GM12878 (cell line): ENCODE measurements at regions not wholly inside any gene's neighbourhood (a gene's known extent, or its start where the extent isn't known, plus 50 kb on each side); places are given as distances from the start of the nearest gene placed in this dataset.
"Not testable (repeated sequence)": the region's sequence is repeated elsewhere in the genome, so short reads cannot be mapped to it uniquely, and the experiment has no call there.

ENCODE experiments used
- ATAC-seq: fragments of 200-7000 bp; cut with Tn5 transposase; 3 replicates; pipeline ENCODE4 v1.9.1; 2020; ENCODE audit warnings: mild to moderate bottlenecking, moderate library complexity
- BruUV-seq: library from RNA; stranded (reverse); fragments of 400-500 nt; replicated peaks from 2 replicates; lab custom pipeline; 2021; lab: Mats Ljungman, UMichigan
- CTCF ChIA-PET: fragments of 300-600 bp; sonication (Branson Sonifier 250); formaldehyde crosslinking; extraction: SDS; loops from one replicate; lab custom pipeline; 2021; ENCODE audit warnings: inconsistent platforms; lab: Yijun Ruan, JAX
- POLR2A ChIA-PET: fragments of 350-600 bp; formaldehyde crosslinking; extraction: SDS; loops from one replicate; lab custom pipeline; 2021; ENCODE audit warnings: inconsistent platforms; lab: Charles Lee
- RAD21 ChIA-PET: fragments of 300-600 bp; sonication (Branson Sonifier 250); formaldehyde crosslinking; loops from one replicate; lab custom pipeline; 2023; ENCODE audit warnings: antibody characterized with exemption; ENCODE audit not compliant: unreplicated experiment; lab: Charles Lee
- SMC1A ChIA-PET: fragments of 300-600 bp; sonication (Branson Sonifier 250); formaldehyde crosslinking; loops from one replicate; lab custom pipeline; 2023; ENCODE audit not compliant: unreplicated experiment, uncharacterized antibody; lab: Charles Lee
- DNase-seq: peaks from one replicate; pipeline ENCODE4 v3.0.0-alpha.2; 2011; ENCODE audit warnings: low read depth, low spot score
- FAIRE-seq: peaks from 3 replicates; lab custom pipeline; 2011; peaks lifted over from hg19 to GRCh38; lab: Jason Lieb, UNC
- H2AFZ ChIP-seq: 2 replicates; pipeline ENCODE4 v1.6.0; 2011; ENCODE audit warnings: low read depth, low read length, control low read depth; ENCODE audit not compliant: control insufficient read depth
- H3K27ac ChIP-seq: 2 replicates; pipeline ENCODE4 v1.5.1; 2011; ENCODE audit warnings: control low read depth; ENCODE audit not compliant: control insufficient read depth, insufficient read depth
- H3K27me3 ChIP-seq, 2 experiments: replicated peaks in 1 of 2; 2 replicates each; pipeline versions ENCODE4 v1.6.0 to v1.6.1; 2011; ENCODE audit warnings: low read length in 1 of 2; ENCODE audit not compliant: control insufficient read depth in 2 of 2, insufficient read depth in 2 of 2
- H3K36me3 ChIP-seq, 2 experiments: 2 replicates each; pipeline ENCODE4 v1.5.1; 2011; ENCODE audit warnings: low read length in 1 of 2; ENCODE audit not compliant: control insufficient read depth in 2 of 2, insufficient read depth in 2 of 2
- H3K4me1 ChIP-seq: 2 replicates; pipeline ENCODE4 v1.6.1; 2011; ENCODE audit warnings: mild to moderate bottlenecking, low read length, moderate library complexity, mixed read lengths; ENCODE audit not compliant: control insufficient read depth, insufficient read depth
- H3K4me2 ChIP-seq: 2 replicates; pipeline ENCODE4 v1.6.0; 2011; ENCODE audit warnings: control low read depth; ENCODE audit not compliant: control insufficient read depth, insufficient read depth
- H3K4me3 ChIP-seq: fragments of 200-600 bp; sonication (generic); 2 replicates; pipeline ENCODE4 v1.5.1; 2016
- H3K79me2 ChIP-seq: 2 replicates; pipeline ENCODE4 v1.6.0; 2011; ENCODE audit warnings: low read length; ENCODE audit not compliant: control insufficient read depth, insufficient read depth
- H3K9ac ChIP-seq: 2 replicates; pipeline ENCODE4 v1.8.0; 2011; ENCODE audit warnings: low read length, control low read depth, mixed read lengths; ENCODE audit not compliant: control insufficient read depth, insufficient read depth
- H3K9me3 ChIP-seq: replicated peaks from 3 replicates; pipeline ENCODE4 v1.5.1; 2011; ENCODE audit warnings: mild to moderate bottlenecking, low read length; ENCODE audit not compliant: control insufficient read depth, insufficient read depth
- H4K20me1 ChIP-seq: 2 replicates; pipeline ENCODE4 v1.6.0; 2011; ENCODE audit not compliant: control insufficient read depth, insufficient read depth
- CHD1 ChIP-seq: IDR thresholded peaks from 2 replicates; pipeline ENCODE4 v1.6.1; 2012; ENCODE audit warnings: low read depth, low read length, improper control_type of control experiment
- CHD4 ChIP-seq: fragments of 200-600 bp; sonication (generic); IDR thresholded peaks from 2 replicates; pipeline ENCODE4 v1.6.1; 2016; ENCODE audit warnings: mild to moderate bottlenecking
- EGR1 ChIP-seq, 2 experiments: IDR thresholded peaks; 1 replicate in 1 of 2; 2 replicates in 1 of 2; pipeline ENCODE4 v1.6.1; 2011 to 2012; ENCODE audit warnings: low read depth in 2 of 2, low read length in 2 of 2, borderline replicate concordance in 1 of 2, mild to moderate bottlenecking in 1 of 2, moderate library complexity in 1 of 2
- SIX5 ChIP-seq: IDR thresholded peaks from 2 replicates; pipeline ENCODE4 v1.6.1; 2011; ENCODE audit warnings: mild to moderate bottlenecking, low read depth, low read length, moderate library complexity; ENCODE audit not compliant: severe bottlenecking
- ZBTB11 ChIP-seq: fragments of 450-650 bp; formaldehyde crosslinking; IDR thresholded peaks from 2 replicates; pipeline ENCODE4 v1.5.0; 2022; ENCODE audit warnings: mild to moderate bottlenecking, missing genetic modification characterization
- ZNF207 ChIP-seq: fragments of 450-650 bp; IDR thresholded peaks from 2 replicates; pipeline ENCODE4 v1.6.1; 2014; ENCODE audit warnings: antibody characterized with exemption, mild to moderate bottlenecking, borderline replicate concordance
- WGBS: methylation state at CpG from one replicate; pipeline ENCODE4 v1.1.6; 2016; ENCODE audit warnings: low lambda C conversion rate; ENCODE audit not compliant: insufficient replicate concordance, insufficient coverage; ENCODE audit errors: missing lambda C conversion rate; 5-methylcytosine and 5-hydroxymethylcytosine counted together
- in situ Hi-C: fragments of 300-500 bp; cut with MboI; formaldehyde crosslinking; loops from 9 replicates; pipeline ENCODE4 v1.14.3; 2018; ENCODE audit warnings: mixed read lengths
- intact Hi-C: fragments of 100-400 bp; cut with micrococcal nuclease; formaldehyde crosslinking; loops from one replicate; pipeline ENCODE4 v1.14.2; 2022; ENCODE audit not compliant: unreplicated experiment

- no peak for TF ChIP-seq ZBTB11 (CRISPR knock-in tag)
Measured at GRCh38 chr12:107377596-107378385, 284.4 kb upstream of the CRY1 start (continued).

- POLR2A ChIA-PET, result no interaction called here
- no peaks in the 10 kb centered on the region; the same call in 2 of the 3 replicates for H3K9me3 ChIP-seq
- RAD21 ChIA-PET, result no interaction called here
- ATAC-seq (no peak), DNase-seq (no peak), FAIRE-seq (no peak)
- H4K20me1 ChIP-seq, result no peaks in the 10 kb centered on the region
- no peaks in the 10 kb centered on the region for H3K36me3 ChIP-seq
- CTCF ChIA-PET, result no interaction called here
- H3K4me2 ChIP-seq, result no peak overlapping the region
- no peaks in the 10 kb centered on the region for H3K4me1 ChIP-seq
- no peak overlapping the region for H3K27ac ChIP-seq
- H2AFZ ChIP-seq, result no peak overlapping the region
- 46% methylated on average over 4 of the region's 4 CpGs for WGBS
- H3K9ac ChIP-seq, result no peak overlapping the region
- TF ChIP-seq SIX5 (no peak), CHD4 (no peak), ZNF207 (no peak), CHD1 (no peak), EGR1 (IDR thresholded peaks at IDR 0.05; ENCODE audit: borderline replicate concordance in 1 of 2, low read depth in 2 of 2, low read length in 2 of 2) (no peak)
- H3K79me2 ChIP-seq, result no peaks in the 10 kb centered on the region
- no peaks in the 10 kb centered on the region for H3K27me3 ChIP-seq
- intact Hi-C loops, result no loop called here
- no peak overlapping the region for H3K4me3 ChIP-seq
- SMC1A ChIA-PET, result no interaction called here
- no TSS peak for BruUV-seq
- in situ Hi-C loops, result no loop called here
Measured at GRCh38 chr12:107378609-107379008, 285.3 kb upstream of the CRY1 start.

GRCh38 chr12:107379142-107379851, 285.9 kb upstream of the CRY1 start:
- H4K20me1 ChIP-seq, CTCF ChIA-PET, H3K79me2 ChIP-seq, H3K4me3 ChIP-seq, in situ Hi-C loops, POLR2A ChIA-PET, DNase-seq, H2AFZ ChIP-seq, H3K36me3 ChIP-seq, RAD21 ChIA-PET, FAIRE-seq, H3K27me3 ChIP-seq, H3K4me1 ChIP-seq, intact Hi-C loops, BruUV-seq, H3K4me2 ChIP-seq, H3K9me3 ChIP-seq, SMC1A ChIA-PET, H3K27ac ChIP-seq, ATAC-seq, H3K9ac ChIP-seq: not testable (repeated sequence)
- WGBS, result 31% methylated on average over 6 of the region's 6 CpGs
